K562 (cell line): ENCODE measurements at regions not wholly inside any gene's neighbourhood (a gene's known extent, or its start where the extent isn't known, plus 50 kb on each side); places are given as distances from the start of the nearest gene placed in this dataset.

Experiments
- ARID4B ChIP-seq: sonication (generic); formaldehyde crosslinking; IDR thresholded peaks from 2 replicates; pipeline ENCODE4 v1.8.0; 2022; ENCODE audit warnings: mild to moderate bottlenecking, missing genetic modification reagents
- BRF2 ChIP-seq: IDR thresholded peaks from 3 replicates; pipeline ENCODE4 v1.6.1; 2011; ENCODE audit warnings: borderline replicate concordance, mild to moderate bottlenecking; ENCODE audit not compliant: insufficient read length, insufficient read depth
- SPI1 ChIP-seq: IDR thresholded peaks from 2 replicates; pipeline ENCODE4 v1.6.1; 2011; ENCODE audit warnings: low read depth, low read length, control low read depth, borderline replicate concordance

- TF ChIP-seq ARID4B (CRISPR knock-in tag) (no peak), SPI1 (no peak), BRF2 (no peak)
These were observed 632.6 kb upstream of the WWC1 start for GRCh38 chr5:167658889-167659288.
